COR-L47 (cell line): ENCODE measurements at regions not wholly inside any gene's neighbourhood (a gene's known extent, or its start where the extent isn't known, plus 50 kb on each side); places are given as distances from the start of the nearest gene placed in this dataset.
"Not testable (repeated sequence)": the region's sequence is repeated elsewhere in the genome, so short reads cannot be mapped to it uniquely, and the experiment has no call there.

ENCODE experiments used
- DNase-seq: peaks from one replicate; lab custom pipeline; 2025; lab: John Stamatoyannopoulos, UW

GRCh38 chr9:11144746-11145145 is 531.9 kb upstream of the PTPRD start:
- no peak for DNase-seq

GRCh38 chr9:11148189-11148588 is 535.4 kb upstream of the PTPRD start:
- DNase-seq: no peak

- DNase-seq: no peak
These were observed 536.3 kb upstream of the PTPRD start for GRCh38 chr9:11149065-11149464.

- no peak for DNase-seq
These were observed 545.3 kb upstream of the PTPRD start for GRCh38 chr9:11158063-11158462.

- DNase-seq: no peak
These were observed 545.9 kb upstream of the PTPRD start for GRCh38 chr9:11158676-11159075.

GRCh38 chr9:11159318-11159862 is 546.6 kb upstream of the PTPRD start:
- DNase-seq: no peak

- DNase-seq: no peak
These were observed 551.0 kb upstream of the PTPRD start for GRCh38 chr9:11163843-11164242.

- no peak for DNase-seq
These were observed 569.2 kb upstream of the PTPRD start for GRCh38 chr9:11182001-11182400.

- DNase-seq: no peak
These were observed 577.9 kb upstream of the PTPRD start for GRCh38 chr9:11190719-11191118.

- DNase-seq: no peak
These were observed 580.2 kb upstream of the PTPRD start for GRCh38 chr9:11192993-11193392.

GRCh38 chr9:11194246-11194645 is 581.4 kb upstream of the PTPRD start:
- peak; percentile 75 for DNase-seq

GRCh38 chr9:11196840-11197365 is 584.1 kb upstream of the PTPRD start:
- DNase-seq: not testable (repeated sequence)

GRCh38 chr9:11199335-11199734 is 586.5 kb upstream of the PTPRD start:
- DNase-seq: peak; percentile 3

- no peak for DNase-seq
These were observed 591.7 kb upstream of the PTPRD start for GRCh38 chr9:11204521-11204920.

- no peak for DNase-seq
These were observed 594.1 kb upstream of the PTPRD start for GRCh38 chr9:11206925-11207324.

- DNase-seq: no peak
These were observed 620.9 kb upstream of the PTPRD start for GRCh38 chr9:11233696-11234095.

- DNase-seq: no peak
These were observed 622.3 kb upstream of the PTPRD start for GRCh38 chr9:11235061-11235460.

- DNase-seq: no peak
These were observed 629.0 kb upstream of the PTPRD start for GRCh38 chr9:11241779-11242178.

- no peak for DNase-seq
These were observed 645.2 kb upstream of the PTPRD start for GRCh38 chr9:11257992-11258391.

- no peak for DNase-seq
These were observed 656.2 kb upstream of the PTPRD start for GRCh38 chr9:11269036-11269435.

- DNase-seq: no peak
These were observed 662.4 kb upstream of the PTPRD start for GRCh38 chr9:11275158-11275695.

- no peak for DNase-seq
These were observed 700.2 kb upstream of the PTPRD start for GRCh38 chr9:11312966-11313365.

- no peak for DNase-seq
These were observed 706.1 kb upstream of the PTPRD start for GRCh38 chr9:11318946-11319345.

GRCh38 chr9:11319538-11319937 is 706.7 kb upstream of the PTPRD start:
- DNase-seq: peak; percentile 55
